ENCODE measurements at regions not wholly inside any gene's neighbourhood (a gene's known extent, or its start where the extent isn't known, plus 50 kb on each side); places are given as distances from the start of the nearest gene placed in this dataset.
"Not testable (repeated sequence)": the region's sequence is repeated elsewhere in the genome, so short reads cannot be mapped to it uniquely, and the experiment has no call there.

GRCh38 chr7:104264285-104264684, 56.5 kb upstream of the ORC5 start:
- no peak for DNase-seq

GRCh38 chr7:104267701-104268368, 60.0 kb upstream of the ORC5 start:
- DNase-seq, result peak; percentile 40 to 69

GRCh38 chr7:104271948-104272347, 56.5 kb upstream of the LHFPL3 start:
- no peak for DNase-seq

- DNase-seq, result peak; percentile 60 to 75
Measured at GRCh38 chr7:104272767-104273384, 55.5 kb upstream of the LHFPL3 start.

- DNase-seq, result no peak
Measured at GRCh38 chr7:104275900-104276299, 52.5 kb upstream of the LHFPL3 start.

GRCh38 chr7:104276730-104277129, 51.7 kb upstream of the LHFPL3 start:
- not testable (repeated sequence) for DNase-seq
